SK-N-SH (cell line): ENCODE measurements at regions not wholly inside any gene's neighbourhood (a gene's known extent, or its start where the extent isn't known, plus 50 kb on each side); places are given as distances from the start of the nearest gene placed in this dataset.

Experiments used
- CTCF ChIA-PET: fragments of 300-600, 350-600 bp; formaldehyde crosslinking; extraction: SDS; loops from one replicate; lab custom pipeline; 2021; lab: Yijun Ruan, JAX
- POLR2A ChIA-PET: fragments of 350-600 bp; sonication (Branson Sonifier 250); formaldehyde crosslinking; extraction: SDS; loops from one replicate; lab custom pipeline; 2020; ENCODE audit warnings: antibody characterized with exemption, inconsistent platforms; lab: Yijun Ruan, JAX
- DNase-seq: peaks from one replicate; pipeline ENCODE4 v3.0.0; 2012
- H2AFZ ChIP-seq: fragments of 200-600 bp; sonication (generic); 2 replicates; pipeline ENCODE4 v1.8.1; 2016; ENCODE audit warnings: antibody characterized with exemption, mild to moderate bottlenecking, low read depth
- H3F3A ChIP-seq: fragments of 200-600 bp; sonication (generic); replicated peaks from 2 replicates; pipeline ENCODE3; 2016; ENCODE audit warnings: antibody characterized with exemption, mild to moderate bottlenecking; ENCODE audit not compliant: insufficient read depth
- H3K27ac ChIP-seq, 2 experiments: fragments of 200-500 bp in 1 of 2; fragments of 200-600 bp in 1 of 2; sonication (Bioruptor generic) in 1 of 2; sonication (generic), shearing (Covaris generic) in 1 of 2; 2 replicates each; pipeline versions ENCODE4 v1.5.1 to v1.6.1; 2014 to 2016; ENCODE audit warnings: low read depth in 2 of 2, inconsistent platforms in 1 of 2, low read length in 1 of 2, mild to moderate bottlenecking in 1 of 2, mixed read lengths in 1 of 2
- H3K27me3 ChIP-seq: fragments of 200-600 bp; sonication (generic), shearing (Covaris generic); 2 replicates; pipeline ENCODE4 v1.6.1; 2016; ENCODE audit warnings: mixed run types; ENCODE audit not compliant: insufficient read depth
- H3K36me3 ChIP-seq, 2 experiments: fragments of 200-500 bp in 1 of 2; fragments of 200-600 bp in 1 of 2; sonication (Bioruptor generic) in 1 of 2; sonication (generic) in 1 of 2; replicated peaks in 1 of 2; 2 replicates each; pipeline versions ENCODE3 to v1.5.1; 2014 to 2016; ENCODE audit warnings: low read length in 1 of 2, mild to moderate bottlenecking in 1 of 2; ENCODE audit not compliant: insufficient read depth in 2 of 2, control insufficient read depth in 1 of 2
- H3K4me1 ChIP-seq, 2 experiments: fragments of 200-500 bp in 1 of 2; fragments of 200-600 bp in 1 of 2; sonication (Bioruptor generic) in 1 of 2; sonication (generic), shearing (Covaris generic) in 1 of 2; 2 replicates each; pipeline versions ENCODE4 v1.5.1 to v1.6.1; 2014 to 2016; ENCODE audit warnings: low read depth in 1 of 2, low read length in 1 of 2, mixed run types in 1 of 2; ENCODE audit not compliant: insufficient read depth in 2 of 2, control insufficient read depth in 1 of 2
- H3K4me2 ChIP-seq: fragments of 200-600 bp; sonication (generic), shearing (Covaris generic); 2 replicates; pipeline ENCODE4 v1.6.1; 2017; ENCODE audit warnings: mixed run types
- H3K4me3 ChIP-seq, 2 experiments: fragments of 200-500 bp in 1 of 2; fragments of 200-600 bp in 1 of 2; sonication (Bioruptor generic) in 1 of 2; sonication (generic), shearing (Covaris generic) in 1 of 2; 2 replicates each; pipeline versions ENCODE4 v1.5.1 to v1.8.1; 2014 to 2016; ENCODE audit warnings: low read depth in 2 of 2, inconsistent platforms in 1 of 2, low read length in 1 of 2, mild to moderate bottlenecking in 1 of 2, mixed read lengths in 1 of 2, moderate library complexity in 1 of 2
- H3K79me2 ChIP-seq: fragments of 200-600 bp; sonication (generic); 2 replicates; pipeline ENCODE4 v1.8.1; 2017; ENCODE audit warnings: mild to moderate bottlenecking; ENCODE audit not compliant: insufficient read depth
- H3K9ac ChIP-seq: fragments of 200-600 bp; sonication (generic); 2 replicates; pipeline ENCODE4 v1.6.1; 2017; ENCODE audit warnings: mixed run types
- H3K9me2 ChIP-seq: fragments of 200-600 bp; sonication (generic); 2 replicates; pipeline ENCODE4 v1.6.1; 2017; ENCODE audit warnings: mixed run types
- H3K9me3 ChIP-seq: fragments of 200-600 bp; sonication (generic); 2 replicates; pipeline ENCODE4 v1.6.1; 2017; ENCODE audit warnings: mixed run types, mild to moderate bottlenecking, moderate library complexity
- H4K20me1 ChIP-seq: fragments of 200-600 bp; sonication (generic); 2 replicates; pipeline ENCODE4 v1.6.1; 2017; ENCODE audit warnings: mild to moderate bottlenecking, mixed run types; ENCODE audit not compliant: insufficient read depth
- CHD2 ChIP-seq: fragments of 150-350 bp; IDR thresholded peaks from 2 replicates; pipeline ENCODE4 v1.6.1; 2018; ENCODE audit warnings: low read length; ENCODE audit not compliant: partially characterized antibody
- ELF1 ChIP-seq: IDR thresholded peaks from 2 replicates; pipeline ENCODE4 v1.4.0; 2012
- EP300 ChIP-seq, 2 experiments: IDR thresholded peaks; 2 replicates each; pipeline versions ENCODE4 v1.4.0 to v1.6.1; 2012; ENCODE audit warnings: borderline replicate concordance in 1 of 2, low read depth in 1 of 2, low read length in 1 of 2
- EZH2phosphoT487 ChIP-seq: fragments of 200-600 bp; sonication (generic); IDR thresholded peaks from 2 replicates; pipeline ENCODE4 v1.6.1; 2017; ENCODE audit warnings: low read depth, mixed run types, mild to moderate bottlenecking, antibody characterized with exemption, moderate library complexity, borderline replicate concordance
- FOSL2 ChIP-seq: IDR thresholded peaks from 2 replicates; pipeline ENCODE4 v1.4.0; 2012; ENCODE audit warnings: low read depth, mild to moderate bottlenecking, moderate library complexity, borderline replicate concordance
- FOXM1 ChIP-seq: IDR thresholded peaks from 2 replicates; pipeline ENCODE4 v1.4.0; 2012; ENCODE audit warnings: low read depth, mild to moderate bottlenecking
- GATA2 ChIP-seq: sonication (generic); formaldehyde crosslinking; IDR thresholded peaks from 2 replicates; pipeline ENCODE4 v1.5.0; 2020; ENCODE audit warnings: mild to moderate bottlenecking, missing genetic modification reagents
- IRF3 ChIP-seq: fragments of 150-350 bp; IDR thresholded peaks from 2 replicates; pipeline ENCODE4 v1.6.1; 2016; ENCODE audit warnings: mild to moderate bottlenecking, low read depth, low read length
- MAX ChIP-seq: IDR thresholded peaks from 2 replicates; pipeline ENCODE4 v1.4.0; 2012; ENCODE audit warnings: low read depth
- MEF2A ChIP-seq: IDR thresholded peaks from 2 replicates; pipeline ENCODE4 v1.4.0; 2012; ENCODE audit warnings: low read depth, borderline replicate concordance
- NRF1 ChIP-seq: IDR thresholded peaks from 2 replicates; pipeline ENCODE4 v1.6.1; 2012; ENCODE audit warnings: low read depth, mild to moderate bottlenecking, low read length
- POLR2AphosphoS5 ChIP-seq: IDR thresholded peaks from 2 replicates; pipeline ENCODE4 v1.6.1; 2012; ENCODE audit warnings: low read depth, low read length
- RAD21 ChIP-seq: IDR thresholded peaks from 2 replicates; pipeline ENCODE4 v1.6.1; 2012; ENCODE audit warnings: mild to moderate bottlenecking, low read length
- RCOR1 ChIP-seq: fragments of 150-350 bp; IDR thresholded peaks from 2 replicates; pipeline ENCODE4 v1.6.1; 2017; ENCODE audit warnings: antibody characterized with exemption, low read length
- RFX5 ChIP-seq: IDR thresholded peaks from 2 replicates; pipeline ENCODE4 v1.6.1; 2012; ENCODE audit warnings: mild to moderate bottlenecking, improper control_type of control experiment, low read length
- RXRA ChIP-seq: IDR thresholded peaks from 2 replicates; pipeline ENCODE4 v1.4.0; 2012; ENCODE audit warnings: low read depth, mild to moderate bottlenecking, borderline replicate concordance
- SIN3A ChIP-seq: IDR thresholded peaks from 2 replicates; pipeline ENCODE4 v1.6.1; 2012; ENCODE audit warnings: low read depth, mild to moderate bottlenecking, low read length, moderate library complexity, borderline replicate concordance
- SMC3 ChIP-seq: IDR thresholded peaks from 2 replicates; pipeline ENCODE4 v1.6.1; 2012; ENCODE audit warnings: low read depth, low read length, improper control_type of control experiment
- TAF1 ChIP-seq: IDR thresholded peaks from 2 replicates; pipeline ENCODE4 v1.6.1; 2012; ENCODE audit warnings: low read depth, mild to moderate bottlenecking, low read length, moderate library complexity, borderline replicate concordance
- TCF12 ChIP-seq: IDR thresholded peaks from 2 replicates; pipeline ENCODE4 v1.4.0; 2012
- TEAD4 ChIP-seq: IDR thresholded peaks from 2 replicates; pipeline ENCODE4 v1.4.0; 2012; ENCODE audit warnings: mild to moderate bottlenecking, borderline replicate concordance; ENCODE audit not compliant: insufficient read depth
- USF1 ChIP-seq: IDR thresholded peaks from 2 replicates; pipeline ENCODE4 v1.4.0; 2012; ENCODE audit warnings: low read depth, borderline replicate concordance
- ZBTB33 ChIP-seq: IDR thresholded peaks from 2 replicates; pipeline ENCODE4 v1.4.0; 2012; ENCODE audit warnings: low read depth, borderline replicate concordance
- WGBS: methylation state at CpG from one replicate; pipeline ENCODE4 v1.1.6; 2017; ENCODE audit warnings: low lambda C conversion rate; 5-methylcytosine and 5-hydroxymethylcytosine counted together

GRCh38 chr1:67484492-67484891 is 54.3 kb upstream of the SERBP1 start:
- WGBS = 35% methylated on average over 1 of the region's 2 CpGs
- H2AFZ ChIP-seq = no peak overlapping the region
- H3F3A ChIP-seq = no peaks in the 10 kb centered on the region
- CTCF ChIA-PET = no interaction called here
- H3K9ac ChIP-seq = no peak overlapping the region
- no peaks in the 10 kb centered on the region for H4K20me1 ChIP-seq
- H3K27me3 ChIP-seq = no peaks in the 10 kb centered on the region
- H3K4me3 ChIP-seq = no peak overlapping the region
- H3K27ac ChIP-seq = no peak overlapping the region
- POLR2A ChIA-PET = no interaction called here
- H3K9me2 ChIP-seq = no peaks in the 10 kb centered on the region
- H3K9me3 ChIP-seq = no peaks in the 10 kb centered on the region
- no peaks in the 10 kb centered on the region for H3K36me3 ChIP-seq
- H3K79me2 ChIP-seq = no peaks in the 10 kb centered on the region
- no peak overlapping the region for H3K4me2 ChIP-seq
- H3K4me1 ChIP-seq = no peaks in the 10 kb centered on the region; a peak in 1 of 4 replicates
- DNase-seq = no peak
- no peak for TF ChIP-seq ELF1
- no peak for TF ChIP-seq SIN3A
- TF ChIP-seq EP300 (IDR thresholded peaks at IDR 0.05; ENCODE audit: borderline replicate concordance in 1 of 2, low read depth in 1 of 2, low read length in 1 of 2) = no peak
- TF ChIP-seq EZH2phosphoT487 = no peak
- no peak for TF ChIP-seq CHD2
- no peak for TF ChIP-seq IRF3
- no peak for TF ChIP-seq MAX
- TF ChIP-seq TAF1 = no peak
- TF ChIP-seq GATA2 (CRISPR knock-in tag) = no peak
- no peak for TF ChIP-seq RAD21
- TF ChIP-seq RCOR1 = no peak
- TF ChIP-seq FOSL2 = no peak
- no peak for TF ChIP-seq NRF1

GRCh38 chr1:67485046-67485811 is 55.0 kb upstream of the SERBP1 start:
- H3K9ac ChIP-seq = no peak overlapping the region
- ChIA-PET CTCF (interaction anchor here (4.0 kb wide), 1 partner anchor 16 kb away, joined by 18 read pairs; no protein-coding TSS in a partner anchor), POLR2A (no interaction called here)
- H3K4me1 ChIP-seq = no peaks in the 10 kb centered on the region
- no peak for DNase-seq
- H3K4me3 ChIP-seq = no peak overlapping the region
- H3K4me2 ChIP-seq = no peak overlapping the region
- H3F3A ChIP-seq = no peaks in the 10 kb centered on the region
- 74% methylated on average over 3 of the region's 3 CpGs for WGBS
- H3K27me3 ChIP-seq = no peaks in the 10 kb centered on the region
- H3K79me2 ChIP-seq = no peaks in the 10 kb centered on the region
- no peak overlapping the region for H2AFZ ChIP-seq
- H3K36me3 ChIP-seq = no peaks in the 10 kb centered on the region
- no peaks in the 10 kb centered on the region for H3K9me3 ChIP-seq
- H3K9me2 ChIP-seq = no peaks in the 10 kb centered on the region
- TF ChIP-seq TEAD4 (no peak), EP300 (IDR thresholded peaks at IDR 0.05; ENCODE audit: borderline replicate concordance in 1 of 2, low read depth in 1 of 2, low read length in 1 of 2) (no peak), MEF2A (no peak), SMC3 (no peak), EZH2phosphoT487 (no peak), USF1 (no peak), TAF1 (no peak), RAD21 (no peak), CHD2 (no peak), FOSL2 (no peak), ELF1 (no peak), POLR2AphosphoS5 (no peak), FOXM1 (no peak), TCF12 (no peak), RXRA (no peak), RFX5 (no peak), NRF1 (no peak), ZBTB33 (no peak), MAX (no peak)
- no peak overlapping the region for H3K27ac ChIP-seq
- no peaks in the 10 kb centered on the region for H4K20me1 ChIP-seq
